ENCODE measurements at regions not wholly inside any gene's neighbourhood (a gene's known extent, or its start where the extent isn't known, plus 50 kb on each side); places are given as distances from the start of the nearest gene placed in this dataset.

DNA sequence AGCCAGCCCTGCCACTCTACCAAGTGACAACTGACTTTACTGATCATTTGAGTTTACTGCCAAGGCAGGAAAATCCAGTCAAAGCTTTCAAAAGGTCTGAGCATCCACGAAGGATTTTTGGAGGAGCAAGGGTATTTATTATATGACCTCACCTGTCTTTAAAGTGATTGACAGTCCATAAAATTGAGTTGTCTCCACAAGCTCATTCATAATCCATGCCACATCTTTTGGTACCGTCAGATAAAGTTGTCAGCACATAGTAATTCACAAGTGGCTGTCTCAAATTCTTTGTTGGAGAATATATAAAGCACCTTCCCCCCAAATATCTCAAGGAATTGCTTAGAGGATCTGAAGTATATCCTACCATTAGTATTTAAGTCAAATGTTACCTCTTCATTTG, 240.5 kb downstream of the METTL4 start:
- H3K4me3 ChIP-seq (ENCODE audit: low read length): no peak overlapping the region
- TF ChIP-seq, protein P1, sequence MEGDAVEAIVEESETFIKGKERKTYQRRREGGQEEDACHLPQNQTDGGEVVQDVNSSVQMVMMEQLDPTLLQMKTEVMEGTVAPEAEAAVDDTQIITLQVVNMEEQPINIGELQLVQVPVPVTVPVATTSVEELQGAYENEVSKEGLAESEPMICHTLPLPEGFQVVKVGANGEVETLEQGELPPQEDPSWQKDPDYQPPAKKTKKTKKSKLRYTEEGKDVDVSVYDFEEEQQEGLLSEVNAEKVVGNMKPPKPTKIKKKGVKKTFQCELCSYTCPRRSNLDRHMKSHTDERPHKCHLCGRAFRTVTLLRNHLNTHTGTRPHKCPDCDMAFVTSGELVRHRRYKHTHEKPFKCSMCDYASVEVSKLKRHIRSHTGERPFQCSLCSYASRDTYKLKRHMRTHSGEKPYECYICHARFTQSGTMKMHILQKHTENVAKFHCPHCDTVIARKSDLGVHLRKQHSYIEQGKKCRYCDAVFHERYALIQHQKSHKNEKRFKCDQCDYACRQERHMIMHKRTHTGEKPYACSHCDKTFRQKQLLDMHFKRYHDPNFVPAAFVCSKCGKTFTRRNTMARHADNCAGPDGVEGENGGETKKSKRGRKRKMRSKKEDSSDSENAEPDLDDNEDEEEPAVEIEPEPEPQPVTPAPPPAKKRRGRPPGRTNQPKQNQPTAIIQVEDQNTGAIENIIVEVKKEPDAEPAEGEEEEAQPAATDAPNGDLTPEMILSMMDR (IDR thresholded peaks at IDR 0.05; ENCODE audit: insufficient read depth, low read depth, low read length, missing control alignments): no peak
- no peak for DNase-seq (ENCODE audit: low read depth)

DNA sequence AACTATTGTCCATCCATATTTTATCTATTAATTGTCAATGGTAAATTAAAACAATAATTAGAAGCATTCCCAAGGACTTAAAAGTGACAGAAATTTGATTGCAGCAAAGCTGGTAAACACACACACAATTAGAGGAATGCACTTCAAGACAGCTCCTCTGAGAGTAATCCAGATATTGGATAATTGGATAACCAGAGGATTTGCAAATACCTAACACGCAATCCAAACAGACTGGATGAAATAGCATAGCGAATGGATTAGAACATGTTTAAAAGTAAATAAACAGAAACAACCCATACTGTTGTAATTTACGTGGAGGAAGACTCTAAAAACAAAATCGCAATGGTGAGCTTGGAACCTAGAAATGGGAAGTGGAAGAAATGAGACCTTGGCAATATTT, 239.8 kb downstream of the METTL4 start:
- TF ChIP-seq, protein P1 (IDR thresholded peaks at IDR 0.05; ENCODE audit: insufficient read depth, low read depth, low read length, missing control alignments): no peak
- DNase-seq (ENCODE audit: low read depth): no peak
- H3K4me3 ChIP-seq (ENCODE audit: low read length): no peak overlapping the region

DNA sequence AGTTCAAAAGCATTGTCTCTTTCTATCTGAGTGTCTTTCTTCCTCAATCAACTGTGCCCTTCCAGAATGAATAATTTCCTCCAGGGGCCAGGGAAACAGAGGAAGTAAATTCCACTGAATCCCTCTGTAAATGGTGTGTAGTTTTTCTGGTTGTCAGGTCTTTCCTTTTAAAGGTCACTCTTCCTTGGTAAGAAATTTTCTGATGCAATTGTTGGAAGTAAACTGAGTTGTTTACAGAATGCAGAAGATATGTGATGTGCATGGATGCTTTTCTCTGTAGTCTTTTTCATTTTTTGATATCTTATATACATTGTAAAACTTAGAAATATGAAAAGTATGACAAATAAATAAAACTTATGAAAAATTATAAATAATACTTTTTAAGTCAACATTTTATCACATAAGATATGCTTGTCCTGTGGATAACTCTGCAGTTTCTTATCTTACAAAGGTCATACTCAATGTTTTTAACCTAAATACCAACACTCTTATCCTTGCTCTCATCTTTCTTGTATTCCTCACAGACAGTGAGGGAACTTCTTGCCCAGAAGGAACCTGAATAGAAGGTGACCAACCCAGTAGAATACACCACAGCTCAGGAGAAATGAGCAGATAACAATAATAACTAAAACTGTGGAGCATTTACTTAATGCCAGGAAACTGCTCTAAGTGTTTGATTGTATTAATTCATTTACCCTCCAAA, 234.5 kb downstream of the METTL4 start:
- TF ChIP-seq, protein P1 (IDR thresholded peaks at IDR 0.05; ENCODE audit: insufficient read depth, low read depth, low read length, missing control alignments): no peak
- DNase-seq (ENCODE audit: low read depth): no peak
- no peak overlapping the region for H3K4me3 ChIP-seq (ENCODE audit: low read length)

DNA sequence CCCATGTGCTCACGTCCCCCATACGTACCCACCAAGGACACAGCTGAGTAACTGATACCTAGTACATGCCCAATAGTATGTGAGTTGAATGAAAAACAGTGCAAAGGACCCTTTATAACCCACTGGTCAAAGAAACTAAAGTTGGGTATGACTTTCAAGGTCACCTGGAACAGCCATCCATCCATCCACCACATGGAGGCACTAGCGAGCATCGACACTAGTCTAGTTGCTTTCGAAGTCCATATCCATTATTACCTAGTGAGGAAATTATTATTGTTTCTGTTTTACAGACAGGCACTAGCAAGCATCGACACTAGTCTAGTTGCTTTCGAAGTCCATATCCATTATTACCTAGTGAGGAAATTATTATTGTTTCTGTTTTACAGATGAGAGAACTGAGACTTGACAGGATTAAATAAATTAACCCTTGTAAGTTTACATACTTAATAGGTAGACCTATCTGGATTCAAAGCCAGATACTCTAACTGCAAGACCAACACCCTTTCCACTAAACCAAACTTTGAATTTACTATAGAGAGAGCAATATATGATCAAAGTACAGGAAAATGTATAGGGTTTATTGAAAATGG, 233.7 kb downstream of the METTL4 start:
- TF ChIP-seq, protein P1 (IDR thresholded peaks at IDR 0.05; ENCODE audit: insufficient read depth, low read depth, low read length, missing control alignments): peak; percentile 55
- DNase-seq (ENCODE audit: low read depth): peak; percentile 54
- no peak overlapping the region for H3K4me3 ChIP-seq (ENCODE audit: low read length)

DNA sequence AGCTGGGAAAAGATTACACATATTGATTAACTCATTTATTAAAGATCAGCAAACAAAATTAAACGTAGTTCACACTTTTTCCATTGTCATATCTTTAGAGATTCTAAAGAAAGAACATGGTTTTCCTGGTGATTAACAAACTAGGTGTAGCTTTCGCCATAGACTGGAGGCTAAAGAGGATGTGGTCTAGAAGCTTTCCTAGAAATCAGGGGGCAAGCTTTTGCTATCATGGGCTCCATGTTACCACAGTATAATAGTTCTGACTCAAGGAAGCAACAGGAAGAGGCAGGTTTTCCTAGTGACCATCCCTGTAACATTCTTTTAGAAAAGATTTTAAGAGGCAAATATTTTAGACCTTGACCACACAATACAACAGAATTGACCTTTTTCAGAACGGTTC, 232.7 kb downstream of the METTL4 start:
- DNase-seq (ENCODE audit: low read depth): no peak
- TF ChIP-seq, protein P1 (IDR thresholded peaks at IDR 0.05; ENCODE audit: insufficient read depth, low read depth, low read length, missing control alignments): no peak
- H3K4me3 ChIP-seq (ENCODE audit: low read length): no peak overlapping the region

DNA sequence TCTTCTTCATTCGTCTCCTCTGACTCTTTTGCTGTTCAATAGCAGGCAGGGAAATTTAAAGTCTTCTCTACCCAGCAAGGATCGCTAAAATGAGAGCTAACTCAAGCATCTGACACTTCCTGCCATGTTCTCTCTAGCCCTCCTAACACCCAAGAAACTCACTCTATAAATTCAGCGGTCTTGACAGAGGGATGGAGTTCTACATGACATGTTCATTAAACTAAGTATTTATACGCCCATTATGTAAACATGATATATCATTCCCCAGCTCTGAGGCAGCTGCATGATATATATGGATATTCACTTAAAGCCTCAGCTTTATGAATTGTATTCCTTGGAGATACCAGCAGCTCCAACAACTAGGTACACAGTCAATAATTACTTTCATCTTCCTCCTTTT, 231.0 kb downstream of the METTL4 start:
- TF ChIP-seq, protein P1 (IDR thresholded peaks at IDR 0.05; ENCODE audit: insufficient read depth, low read depth, low read length, missing control alignments): no peak
- DNase-seq (ENCODE audit: low read depth): no peak
- no peak overlapping the region for H3K4me3 ChIP-seq (ENCODE audit: low read length)

DNA sequence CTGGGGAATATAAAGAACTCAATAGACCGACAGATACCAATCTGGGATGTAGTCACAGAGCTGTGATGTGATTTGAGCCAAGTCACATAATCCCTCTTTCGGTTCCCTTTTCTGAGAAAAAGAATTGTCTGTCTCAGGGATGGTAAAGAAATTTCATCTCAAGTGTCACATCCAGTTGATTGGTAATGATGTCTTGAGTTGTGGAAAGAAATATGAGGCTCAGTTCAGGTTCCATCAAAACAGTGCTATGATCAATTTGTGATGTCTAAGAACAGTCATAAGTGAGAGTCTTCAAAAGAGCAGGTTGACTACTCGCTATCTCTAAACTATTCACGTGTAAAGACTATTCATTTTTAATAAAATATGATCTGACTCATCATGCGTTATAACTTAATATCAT, 223.3 kb downstream of the METTL4 start:
- DNase-seq (ENCODE audit: low read depth): no peak
- H3K4me3 ChIP-seq (ENCODE audit: low read length): no peak overlapping the region
- TF ChIP-seq, protein P1 (IDR thresholded peaks at IDR 0.05; ENCODE audit: insufficient read depth, low read depth, low read length, missing control alignments): no peak
